Endothelial cell of umbilical vein (primary cell): ENCODE measurements at regions not wholly inside any gene's neighbourhood (a gene's known extent, or its start where the extent isn't known, plus 50 kb on each side); places are given as distances from the start of the nearest gene placed in this dataset.

Source experiments
- BruUV-seq: library from RNA; stranded (reverse); fragments of 400-500 nt; replicated peaks from 2 replicates; lab custom pipeline; 2021; lab: Mats Ljungman, UMichigan
- CTCF ChIA-PET: fragments of 300-600, 350-600 bp; sonication (Branson Sonifier 250); formaldehyde crosslinking; loops from one replicate; lab custom pipeline; 2021; ENCODE audit warnings: antibody characterized with exemption, inconsistent platforms; lab: Charles Lee
- POLR2A ChIA-PET: fragments of 300-600, 350-600 bp; sonication (Branson Sonifier 250); formaldehyde crosslinking; loops from one replicate; lab custom pipeline; 2021; ENCODE audit warnings: antibody characterized with exemption, inconsistent platforms; lab: Charles Lee
- DNase-seq: peaks from one replicate; pipeline ENCODE4 v3.0.0-alpha.2; 2011; ENCODE audit warnings: low read depth, low spot score
- FAIRE-seq: peaks from 2 replicates; lab custom pipeline; 2011; peaks lifted over from hg19 to GRCh38; lab: Jason Lieb, UNC
- H2AFZ ChIP-seq: 2 replicates; pipeline ENCODE4 v1.6.0; 2012; ENCODE audit warnings: low read depth, low read length, control low read depth, inconsistent platforms
- H3K27ac ChIP-seq: 2 replicates; pipeline ENCODE4 v1.5.1; 2011; ENCODE audit warnings: low read depth, mild to moderate bottlenecking, control low read depth, low read length, moderate library complexity; ENCODE audit not compliant: insufficient read depth
- H3K27me3 ChIP-seq, 2 experiments: 2 replicates each; pipeline versions ENCODE4 v1.6.0 to v1.6.1; 2011; ENCODE audit warnings: low read length in 2 of 2, mixed read lengths in 1 of 2; ENCODE audit not compliant: control insufficient read depth in 2 of 2, insufficient read depth in 2 of 2
- H3K36me3 ChIP-seq, 2 experiments: 2 replicates in 1 of 2; 3 replicates in 1 of 2; pipeline ENCODE4 v1.5.1; 2011; ENCODE audit warnings: low read length in 2 of 2, mild to moderate bottlenecking in 1 of 2, moderate library complexity in 1 of 2; ENCODE audit not compliant: control insufficient read depth in 2 of 2, insufficient read depth in 2 of 2; ENCODE audit errors: extremely low read depth in 1 of 2
- H3K4me1 ChIP-seq: 3 replicates; pipeline ENCODE4 v1.5.1; 2011; ENCODE audit warnings: mild to moderate bottlenecking, low read length; ENCODE audit not compliant: control insufficient read depth, insufficient read depth; ENCODE audit errors: extremely low read depth
- H3K4me2 ChIP-seq: 2 replicates; pipeline ENCODE4 v1.6.1; 2011; ENCODE audit warnings: low read length, control low read depth, mixed read lengths; ENCODE audit not compliant: insufficient read depth
- H3K4me3 ChIP-seq, 3 experiments: fragments of 200-600 bp in 1 of 3; sonication (generic), shearing (Covaris generic) in 1 of 3; replicated peaks in 1 of 3; 2 replicates each; pipeline ENCODE4 v1.5.1; 2011 to 2016; ENCODE audit warnings: control low read depth in 3 of 3, low read length in 3 of 3, mild to moderate bottlenecking in 2 of 3, inconsistent platforms in 1 of 3, low read depth in 1 of 3, moderate library complexity in 1 of 3; ENCODE audit not compliant: insufficient read depth in 1 of 3
- H3K79me2 ChIP-seq: 2 replicates; pipeline ENCODE4 v1.6.0; 2012; ENCODE audit warnings: low read length, inconsistent platforms; ENCODE audit not compliant: control insufficient read depth, insufficient read depth
- H3K9ac ChIP-seq: replicated peaks from 2 replicates; pipeline ENCODE3; 2011; ENCODE audit warnings: low read length, control low read depth; ENCODE audit not compliant: insufficient read depth; ENCODE audit errors: extremely low read depth
- H3K9me1 ChIP-seq: replicated peaks from 3 replicates; pipeline ENCODE4 v1.6.0; 2011; ENCODE audit warnings: mild to moderate bottlenecking, low read length; ENCODE audit not compliant: control insufficient read depth, insufficient read depth; ENCODE audit errors: extremely low read depth
- H3K9me3 ChIP-seq: replicated peaks from 2 replicates; pipeline ENCODE4 v1.5.1; 2012; ENCODE audit warnings: low read length, inconsistent platforms; ENCODE audit not compliant: control insufficient read depth, insufficient read depth
- H4K20me1 ChIP-seq: replicated peaks from 2 replicates; pipeline ENCODE3; 2011; ENCODE audit warnings: mild to moderate bottlenecking, low read length; ENCODE audit not compliant: control insufficient read depth, insufficient read depth; ENCODE audit errors: extremely low read depth
- EZH2 ChIP-seq: IDR thresholded peaks from 2 replicates; pipeline ENCODE4 v1.6.1; 2012; ENCODE audit warnings: borderline replicate concordance, low read depth, mild to moderate bottlenecking, moderate library complexity, low read length, inconsistent platforms; ENCODE audit not compliant: severe bottlenecking
- FOS ChIP-seq: IDR thresholded peaks from 2 replicates; pipeline ENCODE4 v1.6.1; 2011; ENCODE audit warnings: mild to moderate bottlenecking, low read length, moderate library complexity, borderline replicate concordance; ENCODE audit not compliant: insufficient read depth
- GATA2 ChIP-seq: IDR thresholded peaks from 2 replicates; pipeline ENCODE4 v1.7.0; 2011; ENCODE audit warnings: low read depth, mild to moderate bottlenecking, moderate library complexity, mixed read lengths, low read length; ENCODE audit not compliant: insufficient read length, insufficient read depth
- JUN ChIP-seq: IDR thresholded peaks from 2 replicates; pipeline ENCODE4 v1.6.1; 2011; ENCODE audit warnings: borderline replicate concordance, low read depth; ENCODE audit not compliant: insufficient read length, insufficient read depth
- MYC ChIP-seq: IDR thresholded peaks from one replicate; pipeline ENCODE4 v1.6.1; 2011; ENCODE audit warnings: mild to moderate bottlenecking, low read depth, low read length
- POLR2AphosphoS5 ChIP-seq: IDR thresholded peaks from 2 replicates; pipeline ENCODE4 v1.6.1; 2012; ENCODE audit warnings: low read depth, mild to moderate bottlenecking, control low read depth, low read length, moderate library complexity; ENCODE audit not compliant: insufficient read depth
- dilution Hi-C: fragments of 300-500 bp; cut with MboI; formaldehyde crosslinking; loops from one replicate; pipeline ENCODE4 v1.15.0; 2019; ENCODE audit warnings: low sequenced_read_pairs; ENCODE audit not compliant: extremely low pct_ligation_motif_present
- intact Hi-C: fragments of 100-400 bp; cut with micrococcal nuclease; formaldehyde crosslinking; loops from one replicate; pipeline ENCODE4 v1.10.0; 2022
- TF ChIP-seq, protein P1 (sequence below): IDR thresholded peaks from 2 replicates; pipeline ENCODE4 v1.6.1; 2011; ENCODE audit not compliant: insufficient read depth, insufficient read length
- TF ChIP-seq, protein P2 (sequence below), 2 donors: IDR thresholded peaks; 1 replicate in 1 of 2; 2 replicates in 1 of 2; pipeline ENCODE4 v1.5.1; 2011; ENCODE audit warnings: low read length in 2 of 2, mild to moderate bottlenecking in 2 of 2, moderate library complexity in 2 of 2, control low read depth in 1 of 2, inconsistent platforms in 1 of 2, low read depth in 1 of 2; ENCODE audit not compliant: insufficient read depth in 1 of 2; ENCODE audit errors: extremely low read depth in 1 of 2

DNA sequence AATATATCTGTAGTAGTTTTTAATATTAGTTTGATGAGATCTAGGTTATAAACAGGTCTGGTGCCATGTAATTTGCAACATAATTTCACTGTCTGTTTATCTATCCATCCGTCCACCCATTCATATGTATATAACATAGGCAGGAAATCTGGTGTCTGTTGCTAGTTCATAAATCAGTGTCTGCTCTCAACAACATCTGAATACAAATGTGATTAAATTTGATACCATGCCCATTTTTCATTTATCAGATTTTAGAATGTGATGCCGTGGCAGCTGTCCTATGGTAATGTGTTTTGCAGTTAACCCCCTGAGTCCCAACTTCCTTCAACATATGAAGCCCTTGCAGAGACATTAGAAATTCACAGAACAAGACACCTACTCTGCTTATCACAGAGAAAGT, 228.4 kb downstream of the CMPK2 start:
- ChIA-PET POLR2A (no interaction called here), CTCF (no interaction called here)
- BruUV-seq, result no TSS peak
- no peak overlapping the region for H3K9ac ChIP-seq
- H3K27me3 ChIP-seq, result no peaks in the 10 kb centered on the region
- H3K4me2 ChIP-seq, result no peak overlapping the region
- dilution Hi-C loops (no loop called here), intact Hi-C loops (no loop called here)
- FAIRE-seq (no peak), DNase-seq (no peak)
- peaks cover 2% of the 10 kb centered on the region for H3K9me3 ChIP-seq
- H2AFZ ChIP-seq, result no peak overlapping the region
- no peaks in the 10 kb centered on the region for H3K36me3 ChIP-seq
- TF ChIP-seq POLR2AphosphoS5, result no peak
- TF ChIP-seq, protein P1, sequence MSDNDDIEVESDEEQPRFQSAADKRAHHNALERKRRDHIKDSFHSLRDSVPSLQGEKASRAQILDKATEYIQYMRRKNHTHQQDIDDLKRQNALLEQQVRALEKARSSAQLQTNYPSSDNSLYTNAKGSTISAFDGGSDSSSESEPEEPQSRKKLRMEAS, result no peak
- H3K79me2 ChIP-seq, result no peaks in the 10 kb centered on the region
- no peaks in the 10 kb centered on the region for H4K20me1 ChIP-seq
- no peak overlapping the region for H3K27ac ChIP-seq
- H3K4me3 ChIP-seq, result no peak overlapping the region
- H3K9me1 ChIP-seq, result no peaks in the 10 kb centered on the region
- H3K4me1 ChIP-seq, result no peaks in the 10 kb centered on the region

DNA sequence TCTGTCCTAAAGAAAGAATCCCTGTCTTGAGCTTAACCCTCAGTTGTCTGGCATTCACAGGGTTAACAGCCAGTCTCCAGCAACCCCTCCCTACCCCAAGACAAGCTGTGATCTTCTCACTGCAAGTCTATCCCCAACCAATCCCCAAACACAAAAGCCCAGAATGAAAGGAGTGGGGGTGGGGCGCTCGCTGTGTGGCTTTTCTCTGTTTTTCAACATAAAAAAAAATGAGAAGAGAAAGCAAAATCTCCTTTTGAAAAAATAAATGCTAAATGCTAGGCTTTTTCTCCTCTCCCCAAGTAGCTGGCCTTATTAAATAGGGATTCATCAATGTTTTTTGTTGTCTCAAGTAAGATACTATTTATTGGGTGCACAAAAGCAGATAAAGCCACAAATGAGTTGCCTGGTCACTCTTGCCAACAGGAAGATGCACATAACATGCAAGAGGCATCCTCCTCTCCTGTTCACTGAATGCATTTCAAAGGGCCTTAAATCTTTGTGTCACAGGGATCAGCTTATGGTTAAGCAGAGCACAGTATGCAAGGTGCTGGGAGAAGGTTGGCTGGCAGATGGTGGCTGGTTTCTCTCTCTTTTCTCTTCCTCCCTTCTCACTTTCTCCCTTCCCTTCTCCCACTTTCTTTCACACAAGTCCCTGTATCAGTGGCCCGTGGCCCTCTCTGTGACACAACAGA, 225.6 kb downstream of the CMPK2 start:
- Histone ChIP-seq H4K20me1 (no peaks in the 10 kb centered on the region), H3K36me3 (no peaks in the 10 kb centered on the region), H3K9ac (no peak overlapping the region), H3K9me3 (peaks cover 2% of the 10 kb centered on the region), H3K4me2 (no peak overlapping the region), H3K4me3 (no peak overlapping the region), H3K27me3 (no peaks in the 10 kb centered on the region), H3K27ac (no peak overlapping the region), H3K79me2 (no peaks in the 10 kb centered on the region), H3K4me1 (no peaks in the 10 kb centered on the region), H2AFZ (no peak overlapping the region), H3K9me1 (no peaks in the 10 kb centered on the region)
- CTCF ChIA-PET, result interaction anchor here (1.2 kb wide), 1 partner anchor 18 kb away, joined by 3 read pairs; no protein-coding TSS in a partner anchor
- intact Hi-C loops, result no loop called here
- POLR2A ChIA-PET, result no interaction called here
- TF ChIP-seq FOS, result no peak
- TF ChIP-seq EZH2, result no peak
- TF ChIP-seq MYC, result no peak
- no peak for TF ChIP-seq POLR2AphosphoS5
- TF ChIP-seq JUN, result no peak
- TF ChIP-seq, protein P1, result no peak
- no peak for TF ChIP-seq GATA2
- TF ChIP-seq, protein P2, sequence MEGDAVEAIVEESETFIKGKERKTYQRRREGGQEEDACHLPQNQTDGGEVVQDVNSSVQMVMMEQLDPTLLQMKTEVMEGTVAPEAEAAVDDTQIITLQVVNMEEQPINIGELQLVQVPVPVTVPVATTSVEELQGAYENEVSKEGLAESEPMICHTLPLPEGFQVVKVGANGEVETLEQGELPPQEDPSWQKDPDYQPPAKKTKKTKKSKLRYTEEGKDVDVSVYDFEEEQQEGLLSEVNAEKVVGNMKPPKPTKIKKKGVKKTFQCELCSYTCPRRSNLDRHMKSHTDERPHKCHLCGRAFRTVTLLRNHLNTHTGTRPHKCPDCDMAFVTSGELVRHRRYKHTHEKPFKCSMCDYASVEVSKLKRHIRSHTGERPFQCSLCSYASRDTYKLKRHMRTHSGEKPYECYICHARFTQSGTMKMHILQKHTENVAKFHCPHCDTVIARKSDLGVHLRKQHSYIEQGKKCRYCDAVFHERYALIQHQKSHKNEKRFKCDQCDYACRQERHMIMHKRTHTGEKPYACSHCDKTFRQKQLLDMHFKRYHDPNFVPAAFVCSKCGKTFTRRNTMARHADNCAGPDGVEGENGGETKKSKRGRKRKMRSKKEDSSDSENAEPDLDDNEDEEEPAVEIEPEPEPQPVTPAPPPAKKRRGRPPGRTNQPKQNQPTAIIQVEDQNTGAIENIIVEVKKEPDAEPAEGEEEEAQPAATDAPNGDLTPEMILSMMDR (IDR thresholded peaks at IDR 0.05; ENCODE audit: extremely low read depth in 1 of 2, insufficient read depth in 1 of 2, low read depth in 1 of 2, low read length in 2 of 2), result no peak
- BruUV-seq, result no TSS peak
- DNase-seq (no peak), FAIRE-seq (no peak)
- dilution Hi-C loops, result no loop called here
